GM12875 (cell line): ENCODE measurements at regions not wholly inside any gene's neighbourhood (a gene's known extent, or its start where the extent isn't known, plus 50 kb on each side); places are given as distances from the start of the nearest gene placed in this dataset.

Source experiments
- H3K4me3 ChIP-seq: one replicate; pipeline ENCODE4 v1.5.1; 2011; ENCODE audit warnings: low read depth, low read length, control low read depth
- CTCF ChIP-seq: IDR thresholded peaks from 2 replicates; pipeline ENCODE4 v1.5.1; 2011; ENCODE audit warnings: low read depth, mild to moderate bottlenecking, control low read depth, inconsistent platforms, low read length, moderate library complexity, borderline replicate concordance; ENCODE audit not compliant: insufficient read depth

- TF ChIP-seq CTCF: no peak
- H3K4me3 ChIP-seq: no peak overlapping the region
Observed at GRCh38 chr1:104380003-104380402, 630.3 kb downstream of the AMY1C start.

GRCh38 chr1:104387716-104388508, 638.2 kb downstream of the AMY1C start:
- TF ChIP-seq CTCF: no peak
- no peak overlapping the region for H3K4me3 ChIP-seq

- no peak for TF ChIP-seq CTCF
- no peak overlapping the region for H3K4me3 ChIP-seq
Observed at GRCh38 chr1:104392552-104392951, 642.9 kb downstream of the AMY1C start.

GRCh38 chr1:104402178-104402577, 652.5 kb downstream of the AMY1C start:
- TF ChIP-seq CTCF: no peak
- H3K4me3 ChIP-seq: no peak overlapping the region

- H3K4me3 ChIP-seq: no peak overlapping the region
- no peak for TF ChIP-seq CTCF
Observed at GRCh38 chr1:104403883-104404282, 654.2 kb downstream of the AMY1C start.

- H3K4me3 ChIP-seq: no peak overlapping the region
- TF ChIP-seq CTCF: no peak
Observed at GRCh38 chr1:104406728-104407127, 657.0 kb downstream of the AMY1C start.

GRCh38 chr1:104408268-104408667, 658.6 kb downstream of the AMY1C start:
- no peak for TF ChIP-seq CTCF
- no peak overlapping the region for H3K4me3 ChIP-seq
